Stimulated activated CD8-positive, alpha-beta memory T cell treated with anti-CD3 and anti-CD28 coated beads, Interleukin-2, amount 100 ng/mL, for 1 hour (primary cell): ENCODE measurements at regions not wholly inside any gene's neighbourhood (a gene's known extent, or its start where the extent isn't known, plus 50 kb on each side); places are given as distances from the start of the nearest gene placed in this dataset.
"Not testable (repeated sequence)": the region's sequence is repeated elsewhere in the genome, so short reads cannot be mapped to it uniquely, and the experiment has no call there.

Experiments
- DNase-seq, 2 donors: peaks; one replicate each; pipeline ENCODE4 v3.0.0-alpha.2; 2020; ENCODE audit warnings: low read depth in 2 of 2

DNA sequence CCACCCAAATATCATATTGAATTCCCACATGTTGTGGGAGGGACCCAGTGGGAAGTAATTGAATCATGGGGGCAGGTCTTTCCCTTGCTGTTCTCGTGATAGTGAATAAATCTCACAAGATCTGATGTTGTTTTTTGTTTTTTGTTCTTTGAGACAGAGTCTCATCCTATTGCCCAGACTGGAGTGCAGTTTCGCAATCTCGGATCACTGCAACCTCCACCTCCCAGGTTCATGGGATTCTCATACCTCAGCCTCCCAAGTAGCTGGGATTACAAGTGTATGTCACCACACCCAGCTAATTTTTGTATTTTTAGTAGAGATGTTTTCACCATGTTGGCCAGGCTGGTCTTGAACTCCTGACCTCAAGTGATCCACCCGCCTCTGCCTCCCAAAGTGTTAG, 552.6 kb upstream of the VRK2 start:
- DNase-seq: not testable (repeated sequence)

DNA sequence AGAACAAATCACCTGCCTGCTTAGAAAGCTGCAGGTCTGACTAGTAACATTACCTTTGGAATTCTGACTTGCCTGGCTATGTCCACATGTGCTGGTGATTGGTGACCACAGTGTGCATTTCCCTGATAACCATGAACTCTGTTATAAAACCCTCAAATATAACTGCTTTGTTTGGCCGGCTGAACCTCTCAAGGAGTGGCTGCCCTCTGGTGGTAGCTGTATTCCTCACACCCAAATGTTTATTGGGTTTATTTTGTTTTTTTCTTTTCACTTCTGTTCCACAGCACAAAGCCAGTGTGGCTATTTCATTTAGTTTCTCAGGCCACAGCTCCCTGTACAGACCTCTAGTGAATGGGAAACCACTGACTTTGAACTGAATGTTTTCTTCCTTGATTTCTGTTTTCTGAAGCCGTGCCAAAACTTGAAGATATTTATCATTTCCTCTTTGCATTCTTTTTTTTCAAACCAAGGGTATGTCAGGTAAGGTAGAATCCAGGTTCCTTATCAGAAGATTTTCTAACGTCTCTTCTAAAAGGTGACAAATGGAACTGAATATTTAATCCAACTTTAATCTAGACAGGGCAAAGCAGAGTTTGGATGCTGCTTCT, 549.0 kb upstream of the VRK2 start:
- DNase-seq: no peak

DNA sequence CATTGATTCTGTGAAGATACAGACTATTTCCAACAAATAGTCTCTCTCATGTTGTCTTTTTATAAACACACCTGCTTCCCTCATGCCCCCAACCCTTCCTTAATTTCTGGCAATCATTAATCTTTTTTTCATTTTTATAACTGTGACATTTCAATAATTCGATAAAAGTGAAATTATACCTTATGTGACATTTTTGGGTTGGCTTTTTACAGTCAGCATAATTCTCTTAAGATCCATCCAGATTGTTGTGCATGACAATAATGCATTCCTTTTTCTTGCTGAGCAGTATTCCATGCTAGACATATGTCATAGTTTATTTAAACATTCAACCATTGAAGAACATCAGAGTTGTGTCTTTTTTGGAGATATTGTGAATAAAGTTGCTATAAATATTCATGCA, 541.8 kb upstream of the VRK2 start:
- DNase-seq: no peak

DNA sequence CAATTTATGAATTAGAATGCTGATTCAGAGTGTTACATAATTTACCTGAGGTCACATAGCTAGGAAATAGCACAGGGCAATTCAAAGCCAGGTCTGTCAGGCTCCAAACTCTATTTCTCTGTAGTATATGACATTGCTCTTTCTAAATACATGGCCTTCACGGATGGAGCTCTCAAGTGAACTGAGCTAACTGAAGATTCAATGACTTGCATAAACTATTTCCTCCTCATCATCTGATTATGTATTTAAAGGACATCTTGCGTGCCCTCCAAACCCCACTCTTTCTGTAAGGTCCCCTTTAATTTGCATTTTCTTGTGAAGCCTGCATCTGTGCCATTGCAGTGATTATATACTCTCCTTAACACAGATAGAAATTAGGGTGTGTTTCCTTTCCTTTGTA, 537.4 kb upstream of the VRK2 start:
- no peak for DNase-seq

DNA sequence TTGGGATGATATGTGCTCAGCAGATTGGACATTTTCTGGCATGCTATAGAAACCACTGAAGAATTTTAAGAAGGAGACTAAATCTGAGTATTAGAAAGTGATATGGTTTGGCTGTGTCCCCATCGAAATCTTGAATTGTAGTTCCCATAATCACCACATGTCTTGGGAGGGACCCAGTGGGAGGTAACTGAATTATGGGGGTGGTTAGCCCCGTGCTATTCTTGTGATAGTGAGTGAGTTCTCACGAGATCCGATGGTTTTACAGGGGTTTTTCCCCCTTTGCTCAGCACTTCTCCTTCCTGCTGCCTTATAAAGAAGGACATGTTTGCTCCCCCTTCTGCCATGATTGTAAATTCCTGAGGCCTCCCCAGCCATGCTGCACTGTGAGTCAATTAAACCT, 535.9 kb upstream of the VRK2 start:
- no peak for DNase-seq

DNA sequence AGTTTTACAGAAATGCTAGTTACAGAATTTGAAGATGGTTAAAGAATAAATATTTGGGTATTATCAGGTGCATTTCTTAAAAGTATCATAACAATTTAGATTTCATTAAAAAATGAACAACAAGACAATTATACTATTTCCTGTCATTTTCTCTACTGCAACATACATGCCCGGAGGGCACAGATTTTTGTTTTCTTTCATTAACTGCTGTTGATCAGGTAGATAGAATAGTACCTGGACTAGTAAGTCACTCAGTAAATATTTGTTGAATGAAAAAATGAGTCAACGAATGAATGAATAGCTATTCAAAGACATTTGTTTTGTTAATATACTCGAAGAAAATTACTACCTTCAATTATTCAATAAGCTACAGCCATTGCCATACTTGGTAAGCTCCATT, 531.2 kb upstream of the VRK2 start:
- no peak for DNase-seq

DNA sequence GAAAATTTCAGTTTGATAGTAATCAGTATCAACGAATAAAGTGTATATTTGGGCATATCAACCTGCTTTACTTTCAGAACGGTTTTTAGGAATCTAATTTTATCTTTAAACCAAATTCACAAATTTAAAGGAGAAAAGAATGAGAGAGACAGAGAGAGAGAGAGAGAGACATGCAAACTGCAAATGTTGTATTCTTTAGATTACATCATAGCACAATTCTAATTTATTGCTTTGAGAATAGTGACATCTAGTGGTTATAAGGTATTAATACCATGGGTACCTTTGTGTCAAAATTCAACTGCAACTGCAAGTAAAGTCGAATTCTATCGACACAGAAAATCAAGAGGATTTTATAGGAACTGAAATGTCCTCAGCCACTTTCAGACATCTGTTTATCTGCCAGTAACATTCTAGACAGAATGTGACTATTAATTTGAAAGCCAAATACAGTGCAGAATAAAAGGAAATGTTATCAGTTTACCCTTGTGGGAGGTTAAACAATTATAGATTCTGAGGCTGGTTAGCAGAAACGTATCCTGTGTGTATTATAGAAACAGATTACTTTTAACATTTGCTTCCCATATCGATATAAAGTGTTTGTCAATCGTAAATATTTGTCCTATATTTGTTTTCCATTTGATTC, 529.8 kb upstream of the VRK2 start:
- DNase-seq: no peak

DNA sequence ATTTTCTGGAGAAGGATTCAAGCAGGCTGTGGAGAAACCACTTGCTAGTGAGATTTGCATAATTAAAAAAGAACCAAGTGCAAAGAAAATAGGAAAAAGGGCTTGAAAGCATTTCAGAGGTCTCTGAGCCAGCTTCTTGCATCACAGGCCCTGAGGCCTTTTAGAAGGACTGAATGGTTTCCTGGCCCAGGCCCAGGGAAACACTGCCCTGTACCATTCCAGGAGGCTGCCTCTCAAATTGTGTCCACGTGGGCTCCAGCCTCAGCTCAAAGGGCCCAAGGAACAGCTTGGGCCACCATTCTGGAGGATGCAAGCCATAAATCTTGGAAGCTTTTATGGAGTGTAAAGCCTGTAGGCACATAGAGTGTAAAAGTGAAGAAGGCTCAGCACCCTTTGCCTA, 523.3 kb upstream of the VRK2 start:
- no peak for DNase-seq

DNA sequence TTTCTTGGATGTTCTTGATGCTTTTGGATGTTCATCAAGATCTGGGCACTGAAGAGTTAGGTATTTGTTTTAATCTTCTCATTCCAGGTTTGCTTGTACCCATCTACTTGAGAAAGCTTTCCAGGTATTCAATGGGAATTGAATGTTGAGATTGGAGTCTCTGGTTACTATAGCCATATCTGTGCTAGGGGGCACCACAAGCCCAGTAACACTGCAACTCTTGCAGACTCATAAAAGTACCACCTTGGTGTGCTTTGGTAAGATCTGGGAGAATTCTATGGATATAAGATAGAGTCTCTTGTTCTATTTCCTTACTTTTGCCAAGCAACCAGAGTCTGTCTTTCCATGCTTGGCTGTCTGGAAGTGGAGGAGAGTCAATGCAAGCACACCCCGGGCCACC, 518.9 kb upstream of the VRK2 start:
- DNase-seq: no peak

DNA sequence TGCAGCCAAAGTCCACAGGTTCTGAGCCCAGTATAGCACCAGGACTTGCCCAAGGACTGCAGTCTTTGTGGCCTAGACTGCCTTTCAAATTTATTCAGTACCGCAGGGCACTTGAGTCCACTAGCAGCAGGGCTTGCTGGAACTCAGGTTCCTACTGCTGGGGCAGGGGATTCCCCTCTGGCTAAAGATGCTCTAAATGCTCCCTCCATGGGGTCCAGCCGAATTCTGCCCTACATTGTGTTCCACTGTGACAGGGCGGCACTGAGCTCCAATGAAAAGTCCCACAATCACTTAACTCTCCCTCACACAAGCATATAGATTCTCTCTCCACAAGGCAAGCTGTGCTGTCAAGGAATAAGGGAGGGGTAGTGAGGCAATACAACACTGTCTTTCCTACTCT, 518.1 kb upstream of the VRK2 start:
- no peak for DNase-seq

DNA sequence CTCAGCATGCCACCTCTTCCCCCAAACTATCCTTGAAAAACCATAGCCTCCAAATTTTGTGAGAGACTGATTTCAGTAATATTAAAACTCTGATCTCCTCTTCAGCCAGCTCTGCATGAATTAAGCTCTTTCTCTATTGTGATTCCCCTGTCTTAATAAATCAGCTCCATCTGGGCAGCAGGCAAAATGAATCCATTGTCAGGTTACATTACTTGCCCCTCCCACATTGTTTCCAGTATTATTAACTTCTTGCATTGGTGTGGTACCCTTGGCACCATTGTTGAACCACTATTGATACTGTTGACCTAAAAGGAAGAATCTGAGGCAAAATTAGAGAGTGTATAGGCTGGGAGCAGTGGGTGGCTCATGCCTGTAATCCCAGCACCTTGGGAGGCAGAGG, 512.2 kb upstream of the VRK2 start:
- DNase-seq: no peak

DNA sequence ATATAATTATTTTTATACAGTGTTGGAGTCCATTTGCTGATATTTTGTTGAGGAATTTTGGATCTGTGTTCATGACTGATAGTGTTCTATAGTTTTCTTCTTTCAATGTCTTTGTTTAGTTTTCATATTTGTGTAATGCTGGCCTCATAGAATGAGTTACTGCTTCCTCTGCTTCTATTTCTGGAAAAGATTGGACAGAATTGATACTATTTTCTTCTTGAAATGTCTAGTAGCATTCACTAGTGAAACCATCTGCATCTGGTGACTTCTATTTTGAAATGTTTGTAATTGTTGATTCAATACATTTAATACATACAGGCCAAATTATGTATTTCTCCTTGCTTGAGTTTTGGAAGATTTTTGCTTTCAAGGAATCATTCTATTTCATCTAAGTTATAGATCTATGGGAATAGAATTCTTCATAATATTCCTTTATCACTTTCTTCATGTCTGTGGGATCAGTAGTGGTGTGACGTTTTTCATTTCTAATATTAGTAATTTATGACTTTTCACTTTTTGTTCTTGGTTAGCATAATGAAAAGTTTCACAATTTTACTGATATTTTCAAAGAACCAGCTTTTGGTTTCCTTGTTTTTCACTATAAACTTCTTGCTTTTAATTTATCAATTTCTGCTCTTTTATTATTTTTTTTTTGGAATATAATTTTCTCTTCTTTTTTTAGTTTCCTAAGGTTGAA, 509.9 kb upstream of the VRK2 start:
- no peak for DNase-seq

DNA sequence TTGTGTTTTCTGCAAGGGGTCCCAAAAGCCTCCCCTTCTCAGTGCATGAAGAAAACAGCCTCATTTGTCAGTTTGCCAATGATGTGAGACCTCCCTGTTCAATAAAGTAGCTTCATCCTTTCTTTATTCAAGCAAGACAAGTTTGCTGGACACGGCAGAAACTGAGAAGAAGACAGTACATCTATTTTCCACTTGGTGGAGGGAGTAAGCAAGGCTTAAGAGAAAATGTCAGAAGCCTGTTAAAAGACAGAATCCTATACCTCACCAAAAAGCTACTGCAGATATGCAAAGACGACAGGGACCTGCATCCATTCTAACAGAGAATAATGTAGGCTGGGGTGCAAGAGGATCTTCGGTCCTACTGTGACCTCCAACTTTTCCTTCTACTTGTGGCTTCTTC, 506.8 kb upstream of the VRK2 start:
- no peak for DNase-seq

DNA sequence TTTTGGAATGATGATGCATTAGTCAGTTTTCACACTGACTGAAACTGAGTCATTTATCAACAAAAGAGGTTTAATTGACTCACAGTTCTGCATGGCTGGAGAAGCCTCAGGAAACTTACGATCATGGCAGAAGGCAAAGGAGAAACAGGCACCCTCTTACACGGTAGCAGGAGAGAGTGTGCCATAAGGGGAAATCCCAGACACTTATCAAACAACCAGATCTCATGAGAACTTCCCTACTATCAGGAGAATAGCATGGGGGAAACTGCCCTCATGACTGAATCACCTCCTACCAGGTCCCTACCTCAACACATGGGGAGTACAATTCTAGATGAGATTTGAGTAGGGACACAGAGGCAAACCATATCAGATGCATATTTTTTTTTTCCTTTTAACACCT, 504.5 kb upstream of the VRK2 start:
- no peak for DNase-seq

DNA sequence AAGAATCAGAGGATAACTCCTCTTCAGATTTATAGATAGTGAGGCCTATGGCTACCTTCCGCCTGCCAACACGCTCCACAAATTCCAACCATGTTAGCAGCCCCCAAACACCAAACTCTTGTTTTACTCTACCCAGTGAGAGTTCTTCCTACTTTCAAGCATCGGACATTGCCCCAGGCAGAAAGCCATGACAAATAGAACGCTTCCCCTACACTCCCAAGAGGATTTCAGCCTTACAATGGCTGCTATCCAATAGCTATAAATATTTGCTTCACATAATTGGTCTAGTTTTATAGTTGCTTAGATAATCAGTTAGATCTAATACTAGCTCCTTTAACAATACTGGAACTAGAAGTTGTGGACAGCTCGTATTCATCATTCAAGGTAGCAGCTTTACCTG, 503.4 kb upstream of the VRK2 start:
- DNase-seq: no peak

DNA sequence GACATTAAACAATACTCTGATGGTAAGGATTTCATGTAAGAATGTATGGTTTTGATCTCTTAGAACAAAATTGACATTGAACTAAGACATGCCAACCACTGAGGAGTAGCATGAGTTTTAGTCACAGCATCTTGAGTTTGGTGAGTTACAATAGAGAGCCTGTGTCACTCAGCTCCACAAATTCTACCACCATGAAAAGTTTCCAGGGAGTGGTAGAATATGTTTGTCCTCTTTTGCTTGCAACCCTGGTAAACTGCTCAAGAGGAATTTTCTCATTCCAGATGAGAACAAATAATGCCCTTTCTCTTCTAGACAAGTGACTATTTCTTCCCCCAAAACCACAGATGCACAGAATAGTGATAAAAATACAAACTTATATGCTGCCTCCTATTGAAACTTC, 502.0 kb upstream of the VRK2 start:
- DNase-seq: no peak

DNA sequence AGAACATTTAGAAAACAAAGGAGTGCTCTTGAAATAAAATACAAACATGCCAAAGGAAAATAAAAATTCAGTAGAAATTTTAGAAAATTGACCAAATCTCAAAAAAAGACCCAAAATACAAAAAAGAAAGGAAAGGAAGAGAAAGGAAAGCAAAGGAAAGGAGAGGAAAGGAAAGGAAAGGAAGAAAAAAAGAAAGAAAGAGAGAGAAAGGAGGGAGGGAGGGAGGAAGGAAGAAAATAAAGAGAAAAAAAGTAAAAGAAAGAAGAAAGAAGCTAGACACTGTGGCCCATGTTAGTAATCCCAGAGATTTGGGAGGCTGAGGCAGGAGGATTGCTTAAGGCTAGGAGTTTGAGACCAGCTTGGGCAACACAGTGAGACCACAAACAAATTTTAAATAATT, 500.1 kb upstream of the VRK2 start:
- DNase-seq: no peak

DNA sequence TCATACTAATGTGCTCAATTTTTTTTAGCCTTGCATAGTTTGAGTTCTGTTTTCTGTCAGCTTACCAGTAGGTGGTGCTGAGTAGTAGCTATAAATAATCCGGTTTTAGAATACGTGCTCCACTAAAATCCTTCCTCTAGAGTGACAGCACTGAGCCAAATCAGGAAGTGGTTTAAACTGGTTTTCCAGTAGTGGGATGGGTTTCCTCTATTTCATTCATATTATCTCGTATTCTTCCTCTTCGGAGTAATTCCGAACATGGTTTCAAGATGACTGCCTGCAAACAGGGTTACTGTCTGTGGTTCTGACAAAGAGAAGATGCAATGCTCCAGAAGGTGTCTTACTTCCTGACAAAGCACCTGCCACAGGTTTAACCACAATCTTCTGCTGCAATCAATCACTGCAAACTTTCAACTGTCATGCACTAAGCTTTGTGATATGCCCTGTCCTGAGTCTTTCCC, 496.9 kb upstream of the VRK2 start:
- DNase-seq: no peak

DNA sequence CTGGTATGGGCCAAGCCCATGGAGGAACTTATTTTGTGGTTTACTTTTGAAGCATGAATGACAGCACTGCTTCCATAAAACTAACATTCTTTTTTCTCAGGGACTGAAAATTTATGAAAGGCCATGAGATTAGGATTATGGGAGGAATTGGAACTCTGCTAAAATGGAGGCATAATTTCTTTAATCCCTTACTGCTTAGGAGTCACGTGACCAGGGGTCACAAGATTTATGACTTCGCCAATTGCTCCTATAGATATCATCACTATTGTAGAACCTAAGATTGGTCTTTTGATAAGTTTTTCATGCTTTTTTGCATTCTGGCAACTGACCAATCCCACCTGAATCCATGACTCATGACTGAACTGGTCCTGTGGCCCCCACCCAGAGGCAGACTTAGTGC, 495.7 kb upstream of the VRK2 start:
- no peak for DNase-seq

DNA sequence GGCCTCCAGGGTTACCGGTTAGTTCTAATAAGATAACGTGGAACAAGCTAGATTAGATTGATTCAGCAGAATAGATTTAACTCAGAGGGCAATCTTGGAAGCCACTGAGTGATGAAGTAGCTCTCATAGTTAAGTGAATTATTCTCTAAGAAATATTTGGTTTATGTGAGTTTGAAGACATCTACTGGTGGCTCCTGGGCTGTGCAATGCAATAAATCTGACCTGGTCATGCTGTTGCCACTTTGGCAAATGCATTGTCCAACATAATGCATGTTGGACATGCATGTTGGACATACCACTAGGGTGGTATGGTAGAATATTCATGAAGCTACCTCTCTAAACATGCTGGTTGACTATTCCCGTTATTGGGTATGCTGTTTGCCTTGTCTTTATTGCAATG, 493.7 kb upstream of the VRK2 start:
- no peak for DNase-seq

DNA sequence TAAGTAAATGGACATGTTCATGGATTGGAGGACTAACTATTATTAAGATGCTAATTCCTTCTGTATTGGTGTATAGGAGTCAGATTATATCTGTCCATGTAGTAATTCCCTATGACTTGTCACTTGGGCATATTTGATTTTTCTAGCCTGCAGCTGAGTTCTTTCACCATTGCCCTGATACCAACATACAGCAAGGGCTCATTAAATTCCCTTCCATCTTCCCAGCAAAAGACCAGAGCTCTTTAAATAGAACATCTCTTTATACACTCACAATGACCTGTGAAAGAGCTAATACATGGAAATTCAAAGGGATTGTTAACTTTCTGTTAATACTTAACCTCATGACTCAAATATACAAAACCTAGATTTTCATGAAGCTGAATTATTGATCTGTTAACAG, 492.3 kb upstream of the VRK2 start:
- DNase-seq: no peak

DNA sequence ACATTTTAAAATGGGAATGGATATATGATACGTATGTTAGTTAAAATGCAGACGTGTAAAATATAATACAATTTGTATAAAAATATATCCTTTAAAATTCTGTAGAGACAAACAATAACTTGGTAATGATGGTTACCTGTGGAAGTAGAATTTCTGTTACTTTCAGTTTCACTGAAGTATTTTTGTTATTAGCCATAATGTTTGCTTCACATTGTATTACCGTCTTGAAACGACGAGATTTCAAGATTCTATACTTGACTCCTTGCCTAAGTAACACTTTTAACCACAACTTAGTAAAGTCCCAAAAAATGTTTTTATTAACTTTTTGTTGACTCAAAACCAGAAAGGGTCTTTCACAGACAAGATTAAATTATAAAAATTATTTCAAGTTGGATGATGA, 488.3 kb upstream of the VRK2 start:
- DNase-seq: no peak

DNA sequence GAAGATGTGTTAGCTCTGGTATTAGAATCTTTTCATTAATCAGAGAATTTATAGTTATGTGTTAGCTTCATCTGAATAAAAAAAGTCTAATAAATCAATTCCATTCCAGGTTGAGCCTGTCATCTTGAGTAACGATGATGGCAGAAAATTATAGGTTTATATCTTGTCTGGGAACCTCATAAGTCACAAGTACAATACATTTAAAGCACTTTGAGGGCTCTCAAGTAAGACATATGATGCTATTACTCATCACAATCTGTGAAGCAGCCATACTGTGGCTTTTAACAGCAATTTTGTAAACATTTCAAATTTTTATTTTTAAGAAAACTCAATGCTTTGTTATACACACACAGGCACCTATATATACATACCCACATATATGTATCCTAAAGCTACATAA, 484.1 kb upstream of the VRK2 start:
- DNase-seq: no peak

DNA sequence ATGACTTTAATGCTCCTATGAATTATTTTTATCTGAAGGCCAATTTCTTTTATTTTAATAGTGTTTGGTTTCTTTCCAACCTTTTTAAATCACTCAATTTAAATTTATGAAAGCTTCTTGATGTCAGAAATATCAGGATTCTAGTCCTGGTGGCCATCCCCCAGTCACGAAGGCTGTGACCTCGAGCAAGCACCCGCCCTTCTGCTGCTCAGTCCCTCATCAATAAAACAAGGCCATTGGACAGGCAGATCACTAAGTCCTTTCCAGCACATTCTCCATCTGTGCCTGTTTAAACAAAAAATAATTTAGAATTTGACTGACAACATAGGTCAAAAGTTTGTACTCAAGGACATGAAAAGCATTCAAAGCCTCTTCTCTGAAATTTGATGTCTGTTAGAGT, 483.6 kb upstream of the VRK2 start:
- no peak for DNase-seq
